ENCODE measurements at regions not wholly inside any gene's neighbourhood (a gene's known extent, or its start where the extent isn't known, plus 50 kb on each side); places are given as distances from the start of the nearest gene placed in this dataset.

DNA sequence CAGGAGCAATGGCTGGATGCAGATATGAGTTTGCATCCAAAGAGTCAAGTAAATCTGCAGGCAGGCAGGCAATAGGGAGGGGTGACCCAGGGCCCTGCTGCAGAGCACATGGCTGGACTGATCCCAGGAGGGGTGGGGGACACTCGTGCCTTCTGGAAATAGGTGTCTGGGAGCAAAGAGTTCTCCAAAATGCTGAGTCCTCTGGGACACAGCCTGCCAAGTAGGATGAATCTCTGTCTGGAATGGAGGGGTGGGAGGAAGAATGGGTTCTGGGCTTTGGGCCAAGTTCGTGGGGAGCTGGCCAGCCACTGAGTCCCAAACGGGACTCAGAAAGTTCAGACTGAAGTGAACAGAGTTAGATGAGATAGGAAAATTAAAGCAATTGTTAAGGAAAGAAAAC is 214.5 kb downstream of the MTHFS start:
- Histone ChIP-seq H3K9me3 (ENCODE audit: control insufficient read depth, insufficient read depth, low read depth, low read length) (no peaks in the 10 kb centered on the region), H3K4me1 (ENCODE audit: control insufficient read depth, extremely low read depth, insufficient read depth, low read length) (peaks cover 17% of the 10 kb centered on the region), H3K79me2 (ENCODE audit: control insufficient read depth, insufficient read depth, low read length) (no peaks in the 10 kb centered on the region), H3K4me3 (replicated peaks in 1 of 4; ENCODE audit: control extremely low read depth in 1 of 4, insufficient read depth in 1 of 4, low read depth in 3 of 4, low read length in 4 of 4) (no peak overlapping the region), H3K9ac (ENCODE audit: insufficient read depth, low read length) (no peak overlapping the region), H3K27ac (ENCODE audit: insufficient read depth, low read length) (peak overlapping the region; percentile 37), H3K4me2 (ENCODE audit: extremely low read depth, insufficient read depth, low read length) (peak overlapping the region; percentile 69), H3K27me3 (ENCODE audit: control insufficient read depth, insufficient read depth, low read length) (no peaks in the 10 kb centered on the region), H4K20me1 (ENCODE audit: control insufficient read depth, extremely low read depth, insufficient read depth, low read length) (no peaks in the 10 kb centered on the region), H3K36me3 (ENCODE audit: control insufficient read depth, insufficient read depth, low read length) (no peaks in the 10 kb centered on the region), H2AFZ (ENCODE audit: low read length) (peak overlapping the region; percentile 5)
- no peak for TF ChIP-seq EZH2 (IDR thresholded peaks at IDR 0.05; ENCODE audit: low read length, missing control alignments)
- TF ChIP-seq, protein P1, sequence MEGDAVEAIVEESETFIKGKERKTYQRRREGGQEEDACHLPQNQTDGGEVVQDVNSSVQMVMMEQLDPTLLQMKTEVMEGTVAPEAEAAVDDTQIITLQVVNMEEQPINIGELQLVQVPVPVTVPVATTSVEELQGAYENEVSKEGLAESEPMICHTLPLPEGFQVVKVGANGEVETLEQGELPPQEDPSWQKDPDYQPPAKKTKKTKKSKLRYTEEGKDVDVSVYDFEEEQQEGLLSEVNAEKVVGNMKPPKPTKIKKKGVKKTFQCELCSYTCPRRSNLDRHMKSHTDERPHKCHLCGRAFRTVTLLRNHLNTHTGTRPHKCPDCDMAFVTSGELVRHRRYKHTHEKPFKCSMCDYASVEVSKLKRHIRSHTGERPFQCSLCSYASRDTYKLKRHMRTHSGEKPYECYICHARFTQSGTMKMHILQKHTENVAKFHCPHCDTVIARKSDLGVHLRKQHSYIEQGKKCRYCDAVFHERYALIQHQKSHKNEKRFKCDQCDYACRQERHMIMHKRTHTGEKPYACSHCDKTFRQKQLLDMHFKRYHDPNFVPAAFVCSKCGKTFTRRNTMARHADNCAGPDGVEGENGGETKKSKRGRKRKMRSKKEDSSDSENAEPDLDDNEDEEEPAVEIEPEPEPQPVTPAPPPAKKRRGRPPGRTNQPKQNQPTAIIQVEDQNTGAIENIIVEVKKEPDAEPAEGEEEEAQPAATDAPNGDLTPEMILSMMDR (conservative IDR thresholded peaks at IDR 0.05 in 1 of 2, IDR thresholded peaks at IDR 0.05 in 1 of 2; ENCODE audit: low read depth in 1 of 2, low read length in 2 of 2) = no peak
- DNase-seq (ENCODE audit: low read depth in 2 of 2) = peak; percentile 67 to 90

GRCh38 chr15:79682851-79683288 is 213.9 kb downstream of the MTHFS start:
- Histone ChIP-seq H3K27me3 (ENCODE audit: control insufficient read depth, insufficient read depth, low read length) (no peaks in the 10 kb centered on the region), H3K9me3 (ENCODE audit: control insufficient read depth, insufficient read depth, low read depth, low read length) (no peaks in the 10 kb centered on the region), H3K4me2 (ENCODE audit: extremely low read depth, insufficient read depth, low read length) (peak overlapping the region; percentile 69), H4K20me1 (ENCODE audit: control insufficient read depth, extremely low read depth, insufficient read depth, low read length) (no peaks in the 10 kb centered on the region), H3K4me1 (ENCODE audit: control insufficient read depth, extremely low read depth, insufficient read depth, low read length) (peaks cover 17% of the 10 kb centered on the region), H3K9ac (ENCODE audit: insufficient read depth, low read length) (no peak overlapping the region), H2AFZ (ENCODE audit: low read length) (no peak overlapping the region), H3K27ac (ENCODE audit: insufficient read depth, low read length) (peak overlapping the region; percentile 37), H3K4me3 (replicated peaks in 1 of 4; ENCODE audit: control extremely low read depth in 1 of 4, insufficient read depth in 1 of 4, low read depth in 3 of 4, low read length in 4 of 4) (no peak overlapping the region), H3K36me3 (ENCODE audit: control insufficient read depth, insufficient read depth, low read length) (no peaks in the 10 kb centered on the region), H3K79me2 (ENCODE audit: control insufficient read depth, insufficient read depth, low read length) (no peaks in the 10 kb centered on the region)
- TF ChIP-seq EZH2 (IDR thresholded peaks at IDR 0.05; ENCODE audit: low read length, missing control alignments) = no peak
- TF ChIP-seq, protein P1 (conservative IDR thresholded peaks at IDR 0.05 in 1 of 2, IDR thresholded peaks at IDR 0.05 in 1 of 2; ENCODE audit: low read depth in 1 of 2, low read length in 2 of 2) = no peak
- DNase-seq (ENCODE audit: low read depth in 2 of 2) = peak; percentile 44 to 74

DNA sequence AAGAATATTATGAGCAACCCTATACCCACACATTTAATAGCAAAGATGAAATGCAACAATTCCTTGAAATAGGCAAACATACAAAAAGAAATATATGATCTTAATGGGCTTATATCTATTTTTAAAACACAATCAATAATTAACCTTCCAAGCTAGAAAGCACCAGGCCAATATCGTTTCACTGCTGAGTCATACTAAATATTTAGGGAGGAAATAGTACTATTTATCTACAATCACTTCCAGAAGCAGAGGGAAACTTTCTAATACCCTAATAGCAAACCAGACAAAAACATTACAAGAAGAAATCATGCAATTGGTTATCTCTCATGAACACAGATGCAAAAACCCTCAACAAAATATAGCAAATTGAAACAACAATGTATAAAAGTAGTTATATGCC is 207.8 kb downstream of the MTHFS start:
- no peaks in the 10 kb centered on the region for H3K27me3 ChIP-seq (ENCODE audit: control insufficient read depth, insufficient read depth, low read length)
- no peaks in the 10 kb centered on the region for H3K36me3 ChIP-seq (ENCODE audit: control insufficient read depth, insufficient read depth, low read length)
- H2AFZ ChIP-seq (ENCODE audit: low read length) = no peak overlapping the region
- H3K27ac ChIP-seq (ENCODE audit: insufficient read depth, low read length) = no peak overlapping the region
- DNase-seq (ENCODE audit: low read depth in 2 of 2) = no peak
- no peak overlapping the region for H3K4me3 ChIP-seq (replicated peaks in 1 of 4; ENCODE audit: control extremely low read depth in 1 of 4, insufficient read depth in 1 of 4, low read depth in 3 of 4, low read length in 4 of 4)
- TF ChIP-seq, protein P1 (conservative IDR thresholded peaks at IDR 0.05 in 1 of 2, IDR thresholded peaks at IDR 0.05 in 1 of 2; ENCODE audit: low read depth in 1 of 2, low read length in 2 of 2) = no peak
- TF ChIP-seq EZH2 (IDR thresholded peaks at IDR 0.05; ENCODE audit: low read length, missing control alignments) = no peak
- H3K4me2 ChIP-seq (ENCODE audit: extremely low read depth, insufficient read depth, low read length) = no peak overlapping the region
- H3K9me3 ChIP-seq (ENCODE audit: control insufficient read depth, insufficient read depth, low read depth, low read length) = no peaks in the 10 kb centered on the region
- no peaks in the 10 kb centered on the region for H3K79me2 ChIP-seq (ENCODE audit: control insufficient read depth, insufficient read depth, low read length)
- no peak overlapping the region for H3K9ac ChIP-seq (ENCODE audit: insufficient read depth, low read length)
- no peaks in the 10 kb centered on the region for H4K20me1 ChIP-seq (ENCODE audit: control insufficient read depth, extremely low read depth, insufficient read depth, low read length)
- H3K4me1 ChIP-seq (ENCODE audit: control insufficient read depth, extremely low read depth, insufficient read depth, low read length) = no peaks in the 10 kb centered on the region
